ENCODE measurements at regions not wholly inside any gene's neighbourhood (a gene's known extent, or its start where the extent isn't known, plus 50 kb on each side); places are given as distances from the start of the nearest gene placed in this dataset.
"Not testable (repeated sequence)": the region's sequence is repeated elsewhere in the genome, so short reads cannot be mapped to it uniquely, and the experiment has no call there.

- no peak for FAIRE-seq
These were observed 1196.4 kb downstream of the VRK1 start for GRCh38 chr14:97993508-97994019.

- no peak for FAIRE-seq
These were observed 1196.9 kb downstream of the VRK1 start for GRCh38 chr14:97994020-97994531.

- no peak for FAIRE-seq
These were observed 1197.9 kb downstream of the VRK1 start for GRCh38 chr14:97995038-97995437.

GRCh38 chr14:97995531-97995930, 1198.3 kb downstream of the VRK1 start:
- FAIRE-seq = no peak

- FAIRE-seq = no peak
These were observed 1208.8 kb downstream of the VRK1 start for GRCh38 chr14:98006008-98006407.

GRCh38 chr14:98008381-98009113, 1211.4 kb downstream of the VRK1 start:
- no peak for FAIRE-seq

- FAIRE-seq = not testable (repeated sequence)
These were observed 1212.0 kb downstream of the VRK1 start for GRCh38 chr14:98009177-98009576.

- FAIRE-seq = no peak
These were observed 1213.6 kb downstream of the VRK1 start for GRCh38 chr14:98010784-98011183.

- no peak for FAIRE-seq
These were observed 1217.9 kb downstream of the VRK1 start for GRCh38 chr14:98014851-98015615.

- no peak for FAIRE-seq
These were observed 1218.7 kb downstream of the VRK1 start for GRCh38 chr14:98015921-98016320.

GRCh38 chr14:98018628-98019027, 1221.4 kb downstream of the VRK1 start:
- FAIRE-seq = no peak

- no peak for FAIRE-seq
These were observed 1225.6 kb downstream of the VRK1 start for GRCh38 chr14:98022541-98023520.

GRCh38 chr14:98028162-98028561, 1231.0 kb downstream of the VRK1 start:
- no peak for FAIRE-seq

GRCh38 chr14:98035396-98035795, 1236.6 kb downstream of the BCL11B start:
- no peak for FAIRE-seq

GRCh38 chr14:98037831-98038230, 1234.2 kb downstream of the BCL11B start:
- FAIRE-seq = no peak

GRCh38 chr14:98056946-98057345, 1215.1 kb downstream of the BCL11B start:
- FAIRE-seq = no peak

GRCh38 chr14:98059106-98059505, 1212.9 kb downstream of the BCL11B start:
- no peak for FAIRE-seq

- no peak for FAIRE-seq
These were observed 1209.9 kb downstream of the BCL11B start for GRCh38 chr14:98062083-98062482.

- no peak for FAIRE-seq
These were observed 1202.3 kb downstream of the BCL11B start for GRCh38 chr14:98069712-98070171.

- FAIRE-seq = no peak
These were observed 1201.5 kb downstream of the BCL11B start for GRCh38 chr14:98070536-98070935.

GRCh38 chr14:98074111-98074510, 1197.9 kb downstream of the BCL11B start:
- no peak for FAIRE-seq

GRCh38 chr14:98077176-98077575, 1194.8 kb downstream of the BCL11B start:
- no peak for FAIRE-seq

- FAIRE-seq = no peak
These were observed 1189.2 kb downstream of the BCL11B start for GRCh38 chr14:98082833-98083232.

Measured in G401.6 (cell line).